OCI-LY1 (cell line): ENCODE measurements at regions not wholly inside any gene's neighbourhood (a gene's known extent, or its start where the extent isn't known, plus 50 kb on each side); places are given as distances from the start of the nearest gene placed in this dataset.
"Not testable (repeated sequence)": the region's sequence is repeated elsewhere in the genome, so short reads cannot be mapped to it uniquely, and the experiment has no call there.

ENCODE experiments used
- H2AFZ ChIP-seq: fragments of 200-600 bp; sonication (generic), shearing (Covaris generic); 2 replicates; pipeline ENCODE4 v1.6.0; 2014; ENCODE audit warnings: antibody characterized with exemption, mild to moderate bottlenecking, low read length
- H3F3A ChIP-seq: fragments of 200-600 bp; sonication (generic), shearing (Covaris generic); 2 replicates; pipeline ENCODE4 v1.6.0; 2014; ENCODE audit warnings: mild to moderate bottlenecking, antibody characterized with exemption, low read length, moderate library complexity; ENCODE audit not compliant: insufficient read depth
- H3K27ac ChIP-seq: fragments of 200-600 bp; sonication (generic); 2 replicates; pipeline ENCODE4 v1.5.1; 2014; ENCODE audit warnings: low read length, mixed run types, mild to moderate bottlenecking, low read depth; ENCODE audit not compliant: poor library complexity, severe bottlenecking
- H3K27me3 ChIP-seq: fragments of 200-600 bp; sonication (generic); 2 replicates; pipeline ENCODE4 v1.6.0; 2014; ENCODE audit warnings: antibody characterized with exemption, mild to moderate bottlenecking, low read length, moderate library complexity; ENCODE audit not compliant: insufficient read depth
- H3K36me3 ChIP-seq: fragments of 200-600 bp; sonication (generic); 2 replicates; pipeline ENCODE4 v1.6.1; 2014; ENCODE audit warnings: mild to moderate bottlenecking, antibody characterized with exemption, low read length, moderate library complexity, mixed read lengths; ENCODE audit not compliant: insufficient read depth
- H3K4me1 ChIP-seq: fragments of 200-600 bp; sonication (generic); 2 replicates; pipeline ENCODE4 v1.5.1; 2014; ENCODE audit warnings: mild to moderate bottlenecking, low read length, moderate library complexity; ENCODE audit not compliant: insufficient read depth, severe bottlenecking
- H3K4me2 ChIP-seq: fragments of 200-600 bp; sonication (generic), shearing (Covaris generic); 2 replicates; pipeline ENCODE4 v1.6.1; 2014; ENCODE audit warnings: low read length
- H3K4me3 ChIP-seq: fragments of 200-600 bp; sonication (generic); 2 replicates; pipeline ENCODE4 v1.5.1; 2014; ENCODE audit warnings: low read length, low read depth, mild to moderate bottlenecking, mixed read lengths; ENCODE audit not compliant: poor library complexity, severe bottlenecking
- H3K79me2 ChIP-seq: fragments of 200-600 bp; shearing (Covaris generic); 2 replicates; pipeline ENCODE4 v1.6.1; 2016; ENCODE audit warnings: mixed run types, low read length, mixed read lengths; ENCODE audit not compliant: insufficient read depth
- H3K9ac ChIP-seq: fragments of 200-600 bp; sonication (generic), shearing (Covaris generic); 2 replicates; pipeline ENCODE4 v1.6.1; 2014; ENCODE audit warnings: mild to moderate bottlenecking, low read length, mixed read lengths
- H3K9me2 ChIP-seq: fragments of 200-600 bp; sonication (generic), shearing (Covaris generic); 2 replicates; pipeline ENCODE4 v1.6.1; 2014; ENCODE audit warnings: low read depth, mild to moderate bottlenecking, low read length, mixed read lengths
- H3K9me3 ChIP-seq: fragments of 200-600 bp; shearing (Covaris generic); 2 replicates; pipeline ENCODE4 v1.6.1; 2014; ENCODE audit warnings: low read length, mixed read lengths
- H4K20me1 ChIP-seq: fragments of 200-600 bp; sonication (generic), shearing (Covaris generic); 2 replicates; pipeline ENCODE4 v1.6.0; 2016; ENCODE audit warnings: mild to moderate bottlenecking, low read length; ENCODE audit not compliant: insufficient read depth
- EZH2 ChIP-seq: fragments of 200-600 bp; sonication (generic), shearing (Covaris generic); IDR thresholded peaks from 2 replicates; pipeline ENCODE4 v1.8.0; 2017; ENCODE audit warnings: borderline replicate concordance, mixed run types, mild to moderate bottlenecking, antibody characterized with exemption, low read length, moderate library complexity, mixed read lengths
- TF ChIP-seq, protein P1 (sequence below): fragments of 200-600 bp; sonication (generic), shearing (Covaris generic); IDR thresholded peaks from 2 replicates; pipeline ENCODE4 v1.5.1; 2017; ENCODE audit warnings: mild to moderate bottlenecking, antibody characterized with exemption, low read length, moderate library complexity, mixed read lengths

GRCh38 chr7:3117488-3118231, 74.0 kb upstream of the CARD11 start:
- H3K4me3 ChIP-seq, result no peak overlapping the region
- H3K4me2 ChIP-seq, result no peak overlapping the region
- H2AFZ ChIP-seq, result no peak overlapping the region
- H3K9me3 ChIP-seq, result no peaks in the 10 kb centered on the region
- no peaks in the 10 kb centered on the region; the same call in 1 of the 2 replicates for H3K27me3 ChIP-seq
- no peaks in the 10 kb centered on the region for H3F3A ChIP-seq
- TF ChIP-seq, protein P1, sequence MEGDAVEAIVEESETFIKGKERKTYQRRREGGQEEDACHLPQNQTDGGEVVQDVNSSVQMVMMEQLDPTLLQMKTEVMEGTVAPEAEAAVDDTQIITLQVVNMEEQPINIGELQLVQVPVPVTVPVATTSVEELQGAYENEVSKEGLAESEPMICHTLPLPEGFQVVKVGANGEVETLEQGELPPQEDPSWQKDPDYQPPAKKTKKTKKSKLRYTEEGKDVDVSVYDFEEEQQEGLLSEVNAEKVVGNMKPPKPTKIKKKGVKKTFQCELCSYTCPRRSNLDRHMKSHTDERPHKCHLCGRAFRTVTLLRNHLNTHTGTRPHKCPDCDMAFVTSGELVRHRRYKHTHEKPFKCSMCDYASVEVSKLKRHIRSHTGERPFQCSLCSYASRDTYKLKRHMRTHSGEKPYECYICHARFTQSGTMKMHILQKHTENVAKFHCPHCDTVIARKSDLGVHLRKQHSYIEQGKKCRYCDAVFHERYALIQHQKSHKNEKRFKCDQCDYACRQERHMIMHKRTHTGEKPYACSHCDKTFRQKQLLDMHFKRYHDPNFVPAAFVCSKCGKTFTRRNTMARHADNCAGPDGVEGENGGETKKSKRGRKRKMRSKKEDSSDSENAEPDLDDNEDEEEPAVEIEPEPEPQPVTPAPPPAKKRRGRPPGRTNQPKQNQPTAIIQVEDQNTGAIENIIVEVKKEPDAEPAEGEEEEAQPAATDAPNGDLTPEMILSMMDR, result no peak
- TF ChIP-seq EZH2, result no peak
- no peaks in the 10 kb centered on the region for H4K20me1 ChIP-seq
- H3K27ac ChIP-seq, result no peak overlapping the region
- H3K36me3 ChIP-seq, result no peaks in the 10 kb centered on the region
- no peaks in the 10 kb centered on the region for H3K9me2 ChIP-seq
- no peaks in the 10 kb centered on the region for H3K4me1 ChIP-seq
- H3K9ac ChIP-seq, result no peak overlapping the region
- H3K79me2 ChIP-seq, result no peaks in the 10 kb centered on the region

DNA sequence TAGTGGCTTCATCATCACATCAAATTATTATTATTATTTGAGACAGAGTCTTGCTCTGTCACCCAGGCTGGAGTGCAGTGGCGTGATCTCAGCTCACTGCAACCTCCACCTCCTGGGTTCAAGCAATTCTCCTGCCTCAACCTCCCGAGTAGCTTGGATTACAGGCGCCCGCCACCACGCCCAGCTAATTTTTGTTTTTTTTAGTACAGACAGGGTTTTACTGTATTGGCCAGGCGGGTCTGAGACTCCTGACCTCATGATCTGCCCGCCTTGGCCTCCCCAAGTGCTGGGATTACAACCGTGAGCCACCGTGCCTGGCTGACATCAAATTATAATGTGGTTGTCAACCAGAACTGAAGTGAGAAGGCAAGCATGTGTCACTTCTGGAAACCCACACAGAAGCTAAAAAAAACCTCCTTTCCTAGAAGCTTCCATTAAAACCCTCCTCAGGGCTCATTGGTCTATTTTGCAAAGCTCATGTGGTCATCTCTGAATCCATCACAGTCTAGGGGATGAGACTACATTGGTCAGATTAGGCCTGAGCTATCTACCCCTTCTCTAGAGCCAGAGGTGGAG, 75.8 kb upstream of the CARD11 start:
- H4K20me1 ChIP-seq, H3K4me3 ChIP-seq, H3K9ac ChIP-seq, H3K9me2 ChIP-seq, H3K79me2 ChIP-seq, H3K9me3 ChIP-seq, H3F3A ChIP-seq, H3K27ac ChIP-seq, H3K27me3 ChIP-seq, H3K4me2 ChIP-seq, H2AFZ ChIP-seq, H3K36me3 ChIP-seq, H3K4me1 ChIP-seq: not testable (repeated sequence)

DNA sequence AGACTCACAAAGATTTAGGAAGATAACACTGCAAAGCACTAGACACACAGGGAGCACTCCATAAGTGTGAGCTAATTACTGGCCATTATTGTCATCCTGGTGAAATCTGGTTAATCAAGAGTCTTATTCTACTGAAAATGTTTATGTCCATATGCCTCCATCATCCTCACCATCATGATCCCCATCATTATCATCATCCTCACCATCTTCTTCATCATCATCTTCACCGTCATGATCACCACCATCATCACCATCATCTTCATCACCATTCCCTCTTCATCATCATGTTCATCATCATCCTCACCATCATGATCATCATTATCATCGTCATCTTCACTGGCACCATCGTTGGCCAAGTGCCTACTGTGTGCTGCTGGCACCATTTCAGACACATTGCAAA, 76.3 kb upstream of the CARD11 start:
- H3K9me3 ChIP-seq, result no peaks in the 10 kb centered on the region
- no peak overlapping the region for H3K9ac ChIP-seq
- no peaks in the 10 kb centered on the region for H4K20me1 ChIP-seq
- H3K4me1 ChIP-seq, result no peaks in the 10 kb centered on the region
- no peaks in the 10 kb centered on the region for H3K79me2 ChIP-seq
- H3K9me2 ChIP-seq, result no peaks in the 10 kb centered on the region
- no peaks in the 10 kb centered on the region for H3F3A ChIP-seq
- no peaks in the 10 kb centered on the region for H3K27me3 ChIP-seq
- H2AFZ ChIP-seq, result no peak overlapping the region
- TF ChIP-seq, protein P1, result no peak
- TF ChIP-seq EZH2, result no peak
- H3K36me3 ChIP-seq, result no peaks in the 10 kb centered on the region
- no peak overlapping the region for H3K27ac ChIP-seq
- H3K4me3 ChIP-seq, result no peak overlapping the region
- no peak overlapping the region for H3K4me2 ChIP-seq

DNA sequence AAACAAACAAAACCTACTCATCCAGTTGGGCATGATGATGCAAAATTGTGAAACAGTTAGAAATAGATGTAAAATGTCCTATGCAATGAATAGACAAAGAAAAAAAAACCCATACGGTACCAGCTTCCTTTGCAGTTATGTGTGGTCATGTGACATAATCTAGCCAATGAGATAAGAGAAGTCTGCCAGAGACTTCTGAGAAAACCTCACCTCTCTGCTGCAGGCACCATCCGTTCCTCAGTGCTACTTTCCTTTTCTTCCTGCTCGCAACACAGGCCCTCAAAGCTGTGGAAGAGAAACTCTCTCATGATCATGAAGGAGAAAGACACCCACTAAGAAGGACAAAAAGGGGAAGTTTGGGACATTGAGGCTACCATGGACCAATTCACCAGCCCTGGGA, 76.8 kb upstream of the CARD11 start:
- Histone ChIP-seq H3K9ac (no peak overlapping the region), H3K9me3 (no peaks in the 10 kb centered on the region), H3K27ac (no peak overlapping the region), H4K20me1 (no peaks in the 10 kb centered on the region), H3K36me3 (no peaks in the 10 kb centered on the region), H3K4me1 (no peaks in the 10 kb centered on the region), H3K79me2 (no peaks in the 10 kb centered on the region), H3K4me3 (no peak overlapping the region), H3K4me2 (no peak overlapping the region), H2AFZ (no peak overlapping the region), H3F3A (no peaks in the 10 kb centered on the region), H3K9me2 (no peaks in the 10 kb centered on the region), H3K27me3 (no peaks in the 10 kb centered on the region)
- no peak for TF ChIP-seq EZH2
- TF ChIP-seq, protein P1, result no peak
